Stimulated activated CD8-positive, alpha-beta memory T cell treated with anti-CD3 and anti-CD28 coated beads, Interleukin-4, amount 100 ng/mL, for 4 hours (primary cell): ENCODE measurements at regions not wholly inside any gene's neighbourhood (a gene's known extent, or its start where the extent isn't known, plus 50 kb on each side); places are given as distances from the start of the nearest gene placed in this dataset.

Experiments
- DNase-seq, 2 donors: peaks; one replicate each; pipeline ENCODE4 v3.0.0-alpha.2; 2020; ENCODE audit warnings: low read depth in 2 of 2, low spot score in 1 of 2

DNA sequence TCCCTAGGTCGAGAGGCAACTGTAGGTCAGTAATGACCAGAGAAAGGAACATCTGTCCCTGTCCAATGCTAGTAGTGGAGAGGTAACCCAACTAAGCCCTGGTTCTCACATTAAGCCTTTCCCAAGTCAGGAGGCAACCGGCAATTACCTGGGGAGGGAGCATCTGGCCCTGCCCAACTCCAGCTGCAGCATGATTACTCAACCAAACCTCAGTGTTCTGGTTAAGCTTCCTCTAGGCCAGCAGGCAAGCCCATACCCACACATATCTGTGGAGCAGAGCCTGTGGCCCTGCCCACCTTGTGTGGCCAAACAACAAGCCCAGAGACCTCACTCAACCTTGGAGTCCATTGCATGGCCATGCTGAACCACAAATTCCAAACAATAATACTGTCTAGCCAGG is 220.8 kb upstream of the SLC24A2 start:
- no peak for DNase-seq

DNA sequence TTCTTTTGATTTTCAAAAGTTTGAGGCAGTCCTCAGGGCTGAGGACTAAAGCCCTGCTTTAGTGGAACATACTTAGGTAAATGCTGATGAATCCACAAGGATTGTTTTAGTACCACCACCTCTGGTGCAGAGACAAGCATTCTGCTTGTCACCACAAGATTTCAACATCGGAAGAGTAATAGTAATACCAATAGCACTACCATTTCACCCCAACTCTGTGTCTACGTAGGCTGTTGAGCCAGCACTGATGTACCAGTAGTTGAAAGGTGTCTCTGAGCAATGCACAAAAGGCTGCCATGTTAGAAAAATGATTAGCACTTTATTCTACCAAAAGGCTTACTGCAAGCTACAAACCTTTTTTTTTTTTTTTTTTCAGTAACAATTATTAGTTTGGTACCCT is 213.2 kb upstream of the SLC24A2 start:
- no peak for DNase-seq

DNA sequence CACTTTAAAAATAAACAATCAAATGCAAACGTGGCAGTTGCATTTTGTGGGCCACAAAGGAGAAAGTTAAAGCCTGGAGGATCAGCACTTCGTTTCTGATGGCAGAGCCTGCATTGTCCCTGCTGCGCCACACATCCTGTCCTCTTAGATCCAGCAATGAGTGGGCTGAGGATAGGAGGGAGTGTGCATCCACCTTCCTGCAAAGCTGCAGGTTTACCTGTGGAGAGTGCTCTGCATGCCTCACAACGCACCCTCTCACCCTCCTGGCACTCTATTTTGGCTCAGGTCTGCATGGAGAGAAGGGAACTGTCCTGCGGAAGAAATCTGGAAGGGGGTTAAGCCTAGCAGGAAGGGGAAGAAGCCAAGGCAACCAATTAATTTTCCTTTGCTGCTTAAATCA is 212.2 kb upstream of the SLC24A2 start:
- DNase-seq = no peak

DNA sequence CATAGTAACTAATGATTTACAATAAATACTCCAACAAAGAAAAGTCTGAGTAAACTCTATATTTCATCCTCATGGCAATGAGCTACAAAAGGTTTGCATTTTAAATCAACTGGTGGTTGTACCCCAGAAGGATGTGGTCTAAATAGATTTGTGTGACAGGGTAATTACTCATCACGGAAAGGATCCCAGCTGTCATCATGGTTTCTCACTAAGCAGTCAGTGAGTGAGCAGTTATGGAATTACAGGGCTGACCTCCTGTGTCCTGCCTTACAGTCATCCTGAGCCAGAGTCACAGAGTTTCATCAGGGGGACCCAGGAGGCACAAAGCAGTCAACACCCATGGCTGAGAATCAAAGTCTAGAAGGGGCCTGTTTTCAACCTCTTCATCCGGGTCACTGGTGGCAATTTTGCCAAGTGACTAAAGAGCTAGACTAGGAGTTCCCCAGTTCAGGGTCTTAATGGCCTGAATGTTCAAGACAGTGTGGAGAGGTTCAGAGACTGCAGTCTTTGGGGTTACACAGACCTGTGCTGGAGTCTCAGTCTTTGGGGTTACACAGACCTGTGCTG is 210.7 kb upstream of the SLC24A2 start:
- DNase-seq = peak in 1 of 2 donors; percentile 3

DNA sequence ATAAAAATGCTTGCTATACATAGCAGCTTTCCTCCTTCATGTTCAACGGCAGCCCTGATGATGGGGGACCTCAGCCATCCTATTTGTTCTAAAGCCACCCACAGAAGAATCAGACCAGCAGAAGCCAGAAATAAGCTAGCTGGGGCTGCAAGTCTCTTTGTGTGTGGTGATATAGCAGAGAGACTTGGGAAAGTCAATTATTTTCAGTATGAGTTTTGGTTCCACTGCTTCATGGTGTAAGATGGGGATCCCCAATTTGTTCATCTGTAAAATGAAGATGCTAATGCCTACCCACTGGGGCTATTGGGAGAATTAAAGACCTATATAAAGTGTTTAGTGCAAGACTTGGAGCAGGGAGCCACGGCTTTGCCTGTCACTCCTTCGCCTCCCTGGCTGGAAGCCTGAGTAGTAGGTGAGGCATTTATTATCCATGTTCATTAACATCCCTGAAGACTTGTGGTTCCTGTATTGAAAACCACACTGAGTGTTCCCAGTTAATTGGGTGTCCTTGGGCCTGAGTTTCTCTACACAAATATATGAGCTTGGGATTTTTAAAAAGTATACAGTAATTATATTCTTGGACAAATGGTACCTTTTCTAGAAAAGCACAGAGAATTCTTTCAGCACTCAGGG is 210.1 kb upstream of the SLC24A2 start:
- DNase-seq = no peak

DNA sequence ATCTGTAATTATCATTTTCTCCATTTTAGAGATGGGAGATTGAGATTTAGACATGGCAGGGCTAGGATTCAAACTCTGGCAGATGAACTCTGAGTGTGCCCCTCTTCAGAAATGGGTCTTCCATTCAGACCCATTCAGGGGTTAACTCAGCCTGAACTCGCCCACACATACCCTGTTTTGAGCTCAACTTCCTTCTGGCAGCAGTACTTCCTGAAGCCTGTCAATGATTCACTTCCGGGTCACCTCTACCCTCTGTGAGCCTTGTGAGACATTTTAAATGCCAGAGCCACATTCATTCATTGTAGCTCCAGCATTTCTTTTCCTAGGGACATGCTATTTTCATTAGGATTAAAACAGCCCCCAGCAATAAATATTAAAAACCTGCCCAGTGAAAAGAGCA is 209.3 kb upstream of the SLC24A2 start:
- DNase-seq = no peak

DNA sequence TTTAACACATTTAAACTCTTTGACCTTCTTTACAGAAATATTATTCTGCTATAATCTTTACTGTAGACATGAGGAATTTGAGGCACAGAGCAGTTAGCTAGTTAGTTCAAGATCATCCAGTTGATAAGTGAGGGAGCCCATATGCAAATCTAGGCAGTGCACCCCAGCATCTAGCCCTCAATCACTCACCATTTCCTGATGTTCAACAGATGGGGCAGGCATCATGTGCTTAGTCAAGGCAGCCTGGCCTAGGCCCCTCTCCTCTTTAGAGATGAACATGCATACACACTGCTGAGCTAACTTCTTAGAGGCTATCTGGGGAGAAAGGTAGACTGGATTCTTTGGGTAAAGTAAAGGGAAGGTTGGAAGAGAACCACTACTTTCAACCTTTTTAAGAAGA is 206.8 kb upstream of the SLC24A2 start:
- DNase-seq = no peak

GRCh38 chr9:19994296-19994695 is 205.5 kb upstream of the SLC24A2 start:
- DNase-seq = no peak

GRCh38 chr9:19992556-19992955 is 203.7 kb upstream of the SLC24A2 start:
- no peak for DNase-seq

DNA sequence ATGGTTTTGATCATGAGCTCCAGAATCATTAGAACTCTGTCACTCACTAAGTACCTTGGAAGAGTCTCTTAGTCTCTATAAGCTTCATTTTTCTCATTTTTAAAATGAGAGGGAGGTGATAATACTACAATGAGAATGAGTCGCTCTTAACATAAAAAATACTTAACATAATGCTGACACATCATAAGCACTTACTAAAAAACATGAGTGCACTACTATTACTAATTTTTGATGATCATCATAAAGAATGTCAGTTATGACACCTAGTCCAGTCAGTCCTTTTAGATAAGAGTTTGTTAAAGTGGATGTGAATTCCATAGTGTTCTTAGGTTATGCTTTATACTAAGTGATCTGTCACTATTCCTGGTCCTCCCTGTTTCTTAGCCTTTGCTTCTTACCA is 200.4 kb upstream of the SLC24A2 start:
- DNase-seq = no peak

GRCh38 chr9:19988281-19988680 is 199.4 kb upstream of the SLC24A2 start:
- DNase-seq = no peak

DNA sequence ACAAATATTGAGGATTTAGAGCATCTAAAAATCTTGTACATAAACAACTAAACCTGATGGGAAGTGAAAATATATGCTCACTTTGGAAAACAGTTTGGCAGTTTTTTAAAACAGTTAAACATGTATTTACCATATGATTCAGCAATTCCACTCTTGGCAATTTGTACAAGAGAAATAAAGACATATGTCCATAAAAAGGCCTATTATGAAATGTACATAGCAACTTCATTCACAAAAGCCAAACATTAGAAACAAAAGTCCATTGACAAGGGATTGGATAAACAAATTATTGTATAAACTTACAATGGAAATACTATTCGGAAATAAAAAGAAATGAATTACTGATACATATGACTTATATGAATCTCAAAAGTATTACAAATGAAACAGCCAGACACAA is 196.2 kb upstream of the SLC24A2 start:
- DNase-seq = no peak

- DNase-seq = peak; percentile 9 to 21
Observed at GRCh38 chr9:19976226-19976625, 187.4 kb upstream of the SLC24A2 start.

DNA sequence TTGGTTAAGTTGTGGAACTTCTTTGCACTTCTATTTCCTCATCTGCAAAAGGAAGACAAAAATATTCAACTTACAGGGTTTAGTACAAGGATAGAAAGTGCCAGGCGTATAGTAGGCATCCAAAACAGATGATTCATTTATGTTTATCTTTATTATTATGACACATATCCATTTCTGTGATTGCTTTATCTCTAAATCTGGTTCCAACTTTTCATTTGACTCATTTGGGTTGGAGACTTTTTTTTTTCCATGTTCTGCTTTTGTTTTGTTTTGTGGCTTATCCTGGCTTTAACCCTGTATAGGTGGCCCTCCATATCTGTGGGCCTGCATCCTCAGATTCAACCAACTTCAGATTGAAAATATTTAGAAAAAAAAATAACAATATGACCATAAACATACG is 186.7 kb upstream of the SLC24A2 start:
- no peak for DNase-seq

DNA sequence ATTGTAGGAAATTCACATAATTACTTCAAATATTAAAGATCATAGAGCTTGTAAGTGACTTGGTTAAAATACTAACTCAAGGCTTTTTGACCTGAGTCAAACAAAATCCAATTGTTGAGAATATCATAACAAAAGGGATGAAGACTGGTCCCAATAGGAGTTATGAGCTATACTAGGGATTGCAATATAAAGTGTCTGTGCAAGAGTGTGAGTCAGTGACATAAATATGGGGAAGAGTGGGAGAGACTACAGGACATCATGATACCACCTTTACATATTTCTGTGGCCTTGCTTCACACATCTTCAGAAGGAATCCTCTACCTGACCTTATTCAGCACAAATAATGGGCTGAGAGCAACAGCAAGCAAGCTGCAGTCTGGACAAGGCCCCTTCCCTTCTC is 180.9 kb upstream of the SLC24A2 start:
- DNase-seq = no peak

DNA sequence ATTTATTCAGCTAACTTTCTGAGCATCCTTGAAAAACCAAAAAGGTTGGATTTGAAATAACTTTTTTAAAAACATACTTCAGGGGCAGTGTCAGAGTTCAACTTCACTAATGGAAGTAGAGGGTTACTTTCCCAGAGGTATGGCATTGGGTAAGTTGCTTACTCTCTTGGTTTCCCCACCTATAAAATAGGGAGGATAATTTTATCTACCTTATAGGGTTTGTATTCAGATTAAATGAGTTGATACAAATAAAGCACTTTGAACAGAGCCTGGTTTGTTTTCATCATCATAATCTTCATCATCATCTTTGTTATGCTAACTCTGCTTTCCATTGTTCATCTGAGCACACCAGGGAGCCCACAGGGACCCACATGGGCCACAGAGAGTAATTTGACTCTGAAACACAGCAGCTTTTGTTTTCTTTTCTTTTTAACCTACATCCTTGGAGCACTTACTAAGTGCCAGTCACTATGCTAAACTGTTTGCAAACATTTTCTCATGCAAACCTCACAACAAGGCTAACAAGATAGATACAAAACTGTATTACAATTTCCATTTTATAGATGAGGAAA is 179.1 kb upstream of the SLC24A2 start:
- no peak for DNase-seq

- DNase-seq = no peak
Observed at GRCh38 chr9:19967216-19967887, 178.5 kb upstream of the SLC24A2 start.

GRCh38 chr9:19965336-19965735 is 176.5 kb upstream of the SLC24A2 start:
- DNase-seq = no peak

GRCh38 chr9:19947996-19948395 is 159.2 kb upstream of the SLC24A2 start:
- DNase-seq = no peak

DNA sequence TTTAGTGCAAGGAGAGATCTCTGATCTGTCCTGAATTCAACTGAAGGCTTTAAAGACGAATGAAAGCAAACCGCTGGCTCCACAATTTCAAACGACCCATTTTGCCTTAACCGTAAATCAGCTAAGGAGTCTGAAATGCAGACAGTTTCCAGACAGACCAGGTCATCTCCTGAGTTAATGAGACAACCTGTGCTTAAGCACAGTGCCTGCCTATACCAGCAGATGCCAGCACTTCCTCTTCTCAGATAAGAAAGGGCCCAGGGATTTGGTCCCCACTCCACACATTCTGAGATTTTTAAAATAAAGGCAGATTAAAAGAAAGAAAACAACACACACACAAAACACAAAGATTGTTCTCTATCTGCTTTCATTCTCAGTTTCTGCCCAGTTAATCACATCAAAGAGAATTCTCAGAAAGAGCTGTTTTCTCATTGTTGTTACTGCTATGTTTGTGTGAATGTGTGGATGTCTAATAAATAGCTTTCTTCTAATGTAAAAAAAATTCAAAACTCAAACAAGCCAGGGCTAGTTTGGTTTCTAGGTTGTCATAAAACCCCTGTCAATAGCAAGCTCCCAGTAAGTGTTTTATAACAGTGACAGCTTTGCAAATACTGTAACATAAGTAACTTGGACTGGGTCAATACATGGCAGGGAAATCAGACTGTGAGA is 157.7 kb upstream of the SLC24A2 start:
- no peak for DNase-seq

DNA sequence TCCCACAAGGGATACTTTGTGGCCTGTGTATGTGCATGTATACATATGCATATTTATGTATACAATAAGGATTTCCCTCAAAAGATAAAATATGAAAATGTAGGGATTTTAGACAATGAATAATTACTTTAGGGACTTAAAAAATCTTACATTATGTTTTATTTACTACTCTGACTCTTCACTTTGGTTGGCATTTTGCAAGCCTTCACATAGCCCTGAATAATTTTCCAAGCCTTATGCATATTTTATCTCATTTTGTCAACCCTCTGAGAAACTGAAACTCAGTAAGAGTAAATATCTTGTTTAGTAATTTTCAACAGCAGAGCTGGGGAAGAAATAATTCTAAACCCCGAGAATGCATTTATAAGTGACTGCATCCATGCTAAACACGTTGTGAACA is 153.0 kb upstream of the SLC24A2 start:
- no peak for DNase-seq
